PC-3 (cell line): ENCODE measurements at regions not wholly inside any gene's neighbourhood (a gene's known extent, or its start where the extent isn't known, plus 50 kb on each side); places are given as distances from the start of the nearest gene placed in this dataset.

Source experiments
- ATAC-seq: fragments of 200-7000 bp; cut with Tn5 transposase; 2 replicates; pipeline ENCODE4 v1.9.1; 2020; ENCODE audit warnings: mild to moderate bottlenecking, moderate library complexity
- BruUV-seq: library from RNA; stranded (reverse); fragments of 400-500 nt; replicated peaks from 2 replicates; lab custom pipeline; 2021; lab: Mats Ljungman, UMichigan
- CTCF ChIA-PET: fragments of 300-600 bp; sonication (Branson Sonifier 250); formaldehyde crosslinking; loops from one replicate; lab custom pipeline; 2022; ENCODE audit warnings: antibody characterized with exemption; lab: Charles Lee
- POLR2A ChIA-PET: fragments of 300-600 bp; sonication (Branson Sonifier 250); formaldehyde crosslinking; loops from one replicate; lab custom pipeline; 2022; ENCODE audit warnings: antibody characterized with exemption; ENCODE audit not compliant: unreplicated experiment; lab: Charles Lee
- DNase-seq: peaks from one replicate; pipeline ENCODE4 v3.0.0-alpha.2; 2015
- H2AFZ ChIP-seq: fragments of 300-600 bp; sonication (generic); 2 replicates; pipeline ENCODE4 v1.6.0; 2016; ENCODE audit warnings: antibody characterized with exemption, low read length
- H3F3A ChIP-seq: fragments of 300-600 bp; sonication (generic); one replicate; pipeline ENCODE4 v1.6.0; 2017; ENCODE audit warnings: antibody characterized with exemption, low read length, control low read depth, mild to moderate bottlenecking; ENCODE audit not compliant: unreplicated experiment
- H3K27ac ChIP-seq: fragments of 300-600 bp; sonication (generic); 2 replicates; pipeline ENCODE4 v1.5.1; 2016; ENCODE audit warnings: mild to moderate bottlenecking, low read length
- H3K27me3 ChIP-seq: fragments of 300-600 bp; sonication (generic); 2 replicates; pipeline ENCODE4 v1.6.1; 2016; ENCODE audit warnings: low read length, mixed read lengths
- H3K36me3 ChIP-seq: fragments of 300-600 bp; sonication (generic); 2 replicates; pipeline ENCODE4 v1.6.1; 2016; ENCODE audit warnings: low read depth, mixed run types, low read length, mixed read lengths
- H3K4me1 ChIP-seq: fragments of 300-600 bp; sonication (generic); 2 replicates; pipeline ENCODE4 v1.5.1; 2016; ENCODE audit warnings: low read length; ENCODE audit not compliant: insufficient read depth
- H3K4me2 ChIP-seq: fragments of 300-600 bp; sonication (generic); 2 replicates; pipeline ENCODE4 v1.6.0; 2016; ENCODE audit warnings: low read length
- H3K4me3 ChIP-seq: fragments of 300-600 bp; sonication (generic); 2 replicates; pipeline ENCODE4 v1.5.1; 2016; ENCODE audit warnings: mild to moderate bottlenecking, low read length, mixed read lengths
- H3K79me2 ChIP-seq: fragments of 300-600 bp; sonication (generic); 2 replicates; pipeline ENCODE4 v1.6.1; 2017; ENCODE audit warnings: low read length, mixed read lengths
- H3K9ac ChIP-seq: fragments of 300-600 bp; sonication (generic); 2 replicates; pipeline ENCODE4 v1.6.0; 2016; ENCODE audit warnings: mild to moderate bottlenecking, low read length
- H3K9me2 ChIP-seq: fragments of 300-600 bp; sonication (generic); replicated peaks from 2 replicates; pipeline ENCODE4 v1.6.1; 2016; ENCODE audit warnings: mixed run types, low read length, mixed read lengths
- H3K9me3 ChIP-seq: fragments of 300-600 bp; sonication (generic); 2 replicates; pipeline ENCODE4 v1.6.1; 2016; ENCODE audit warnings: low read length, mixed read lengths
- H4K20me1 ChIP-seq: fragments of 300-600 bp; sonication (generic); 2 replicates; pipeline ENCODE4 v1.6.1; 2016; ENCODE audit warnings: low read length, mixed read lengths
- EZH2 ChIP-seq: fragments of 300-600 bp; sonication (generic); IDR thresholded peaks from one replicate; pipeline ENCODE4 v1.6.1; 2017; ENCODE audit warnings: antibody characterized with exemption, mild to moderate bottlenecking, low read length; ENCODE audit not compliant: unreplicated experiment
- EZH2phosphoT487 ChIP-seq: fragments of 300-600 bp; sonication (generic); IDR thresholded peaks from 2 replicates; pipeline ENCODE4 v1.6.1; 2018; ENCODE audit warnings: mild to moderate bottlenecking, antibody characterized with exemption, low read length, borderline replicate concordance
- intact Hi-C: fragments of 100-400 bp; cut with micrococcal nuclease; formaldehyde crosslinking; loops from 2 replicates; pipeline ENCODE4 v1.9.0; 2023
- TF ChIP-seq, protein P1 (sequence below): fragments of 300-600 bp; sonication (generic); conservative IDR thresholded peaks from 2 replicates; pipeline ENCODE4 v1.5.1; 2017; ENCODE audit warnings: antibody characterized with exemption, low read depth, mild to moderate bottlenecking, low read length

DNA sequence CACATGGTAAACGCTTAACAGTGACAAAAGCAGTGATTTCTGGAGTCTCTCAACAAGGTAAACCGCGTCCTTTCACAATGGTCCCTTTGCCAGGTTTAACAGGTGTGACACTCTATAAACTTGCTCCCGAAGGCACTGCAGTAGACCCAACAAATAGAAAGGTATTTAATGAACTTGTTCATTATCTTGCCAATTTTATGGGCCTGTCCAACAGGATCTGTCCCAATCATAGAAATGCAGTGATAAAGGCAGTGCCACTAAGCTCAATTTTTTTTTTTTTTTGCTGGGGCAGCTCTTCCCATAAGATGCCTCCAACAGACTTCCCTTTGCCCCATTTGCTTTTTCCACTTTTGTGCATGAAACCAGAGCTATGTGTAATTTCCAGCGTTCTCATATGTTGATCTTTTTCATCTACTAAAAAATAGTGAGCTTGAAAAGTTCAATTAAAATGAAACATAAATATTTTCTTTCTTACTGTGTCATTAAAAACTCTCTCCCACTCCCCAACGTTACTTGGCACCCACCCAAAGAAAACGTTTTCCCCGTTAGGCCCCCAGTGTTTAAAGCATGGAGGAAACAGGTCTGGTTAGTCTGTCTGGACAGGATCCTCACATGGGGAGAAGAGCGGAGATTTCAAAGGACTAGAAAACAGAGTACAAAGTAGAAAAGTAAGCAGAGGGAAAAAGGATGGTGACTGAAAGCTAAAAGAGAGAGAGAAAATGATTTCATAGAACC lies 80.9 kb upstream of the SPATA31D4 start:
- no peaks in the 10 kb centered on the region for H4K20me1 ChIP-seq
- BruUV-seq = no TSS peak
- no peaks in the 10 kb centered on the region for H3K79me2 ChIP-seq
- no peak overlapping the region for H3K4me2 ChIP-seq
- H3K27ac ChIP-seq = no peak overlapping the region
- H3K9ac ChIP-seq = no peak overlapping the region
- H3K9me2 ChIP-seq = no peaks in the 10 kb centered on the region
- TF ChIP-seq EZH2phosphoT487 (no peak), EZH2 (no peak)
- POLR2A ChIA-PET = no interaction called here
- CTCF ChIA-PET = interaction anchor here (0.6 kb wide), 1 partner anchor 294 kb away, joined by 3 read pairs; no protein-coding TSS in a partner anchor
- H3K9me3 ChIP-seq = no peaks in the 10 kb centered on the region
- no peaks in the 10 kb centered on the region for H3K27me3 ChIP-seq
- ATAC-seq = no peak
- no peaks in the 10 kb centered on the region for H3K36me3 ChIP-seq
- intact Hi-C loops = loop anchor here (5.0 kb wide), 1 partner anchor 130 kb away; no protein-coding TSS in a partner anchor
- no peak for DNase-seq
- H3K4me3 ChIP-seq = no peak overlapping the region
- H2AFZ ChIP-seq = no peak overlapping the region
- H3F3A ChIP-seq = no peaks in the 10 kb centered on the region
- H3K4me1 ChIP-seq = peaks cover 28% of the 10 kb centered on the region

DNA sequence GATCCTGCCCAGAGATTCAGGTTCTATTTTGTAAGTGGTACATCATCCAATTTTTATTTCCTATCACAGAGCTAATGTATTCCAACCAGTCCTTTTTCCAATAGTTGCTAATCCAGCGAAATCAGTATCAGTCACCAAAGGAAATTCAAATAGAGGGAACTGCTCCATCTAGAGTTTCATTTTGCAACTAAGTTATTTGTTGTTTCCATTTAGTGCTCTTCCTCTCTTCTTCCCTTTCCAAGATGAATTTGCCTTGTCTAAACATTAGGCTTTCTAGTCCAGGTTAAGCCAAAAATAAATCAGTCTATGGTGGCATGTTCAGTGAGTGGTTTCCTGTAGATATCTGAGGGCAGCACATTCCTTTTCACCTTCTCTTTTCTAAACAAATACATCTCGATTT lies 79.8 kb upstream of the SPATA31D4 start:
- H3K9me3 ChIP-seq = no peaks in the 10 kb centered on the region
- ATAC-seq = peak; percentile 31
- H3K4me1 ChIP-seq = peaks cover 23% of the 10 kb centered on the region
- H2AFZ ChIP-seq = no peak overlapping the region
- TF ChIP-seq EZH2phosphoT487 (no peak), EZH2 (no peak)
- TF ChIP-seq, protein P1, sequence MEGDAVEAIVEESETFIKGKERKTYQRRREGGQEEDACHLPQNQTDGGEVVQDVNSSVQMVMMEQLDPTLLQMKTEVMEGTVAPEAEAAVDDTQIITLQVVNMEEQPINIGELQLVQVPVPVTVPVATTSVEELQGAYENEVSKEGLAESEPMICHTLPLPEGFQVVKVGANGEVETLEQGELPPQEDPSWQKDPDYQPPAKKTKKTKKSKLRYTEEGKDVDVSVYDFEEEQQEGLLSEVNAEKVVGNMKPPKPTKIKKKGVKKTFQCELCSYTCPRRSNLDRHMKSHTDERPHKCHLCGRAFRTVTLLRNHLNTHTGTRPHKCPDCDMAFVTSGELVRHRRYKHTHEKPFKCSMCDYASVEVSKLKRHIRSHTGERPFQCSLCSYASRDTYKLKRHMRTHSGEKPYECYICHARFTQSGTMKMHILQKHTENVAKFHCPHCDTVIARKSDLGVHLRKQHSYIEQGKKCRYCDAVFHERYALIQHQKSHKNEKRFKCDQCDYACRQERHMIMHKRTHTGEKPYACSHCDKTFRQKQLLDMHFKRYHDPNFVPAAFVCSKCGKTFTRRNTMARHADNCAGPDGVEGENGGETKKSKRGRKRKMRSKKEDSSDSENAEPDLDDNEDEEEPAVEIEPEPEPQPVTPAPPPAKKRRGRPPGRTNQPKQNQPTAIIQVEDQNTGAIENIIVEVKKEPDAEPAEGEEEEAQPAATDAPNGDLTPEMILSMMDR = peak; percentile 59
- H3K9me2 ChIP-seq = no peaks in the 10 kb centered on the region
- no peaks in the 10 kb centered on the region for H3K79me2 ChIP-seq
- H3F3A ChIP-seq = no peaks in the 10 kb centered on the region
- no peak overlapping the region for H3K4me3 ChIP-seq
- H3K27ac ChIP-seq = 0 out of 2 replicates have a peak overlapping the region, but pooled peaks have one; percentile 9
- POLR2A ChIA-PET = no interaction called here
- no peaks in the 10 kb centered on the region for H3K36me3 ChIP-seq
- no peak overlapping the region for H3K9ac ChIP-seq
- no peaks in the 10 kb centered on the region for H4K20me1 ChIP-seq
- intact Hi-C loops = loop anchor here (2.0 to 5.0 kb wide), 2 partner anchors 131 to 162 kb away; no protein-coding TSS in a partner anchor
- BruUV-seq = no TSS peak
- CTCF ChIA-PET = no interaction called here
- peak overlapping the region; percentile 31; the same call in 1 of the 2 replicates for H3K4me2 ChIP-seq
- no peaks in the 10 kb centered on the region for H3K27me3 ChIP-seq
- DNase-seq = peak; percentile 44

DNA sequence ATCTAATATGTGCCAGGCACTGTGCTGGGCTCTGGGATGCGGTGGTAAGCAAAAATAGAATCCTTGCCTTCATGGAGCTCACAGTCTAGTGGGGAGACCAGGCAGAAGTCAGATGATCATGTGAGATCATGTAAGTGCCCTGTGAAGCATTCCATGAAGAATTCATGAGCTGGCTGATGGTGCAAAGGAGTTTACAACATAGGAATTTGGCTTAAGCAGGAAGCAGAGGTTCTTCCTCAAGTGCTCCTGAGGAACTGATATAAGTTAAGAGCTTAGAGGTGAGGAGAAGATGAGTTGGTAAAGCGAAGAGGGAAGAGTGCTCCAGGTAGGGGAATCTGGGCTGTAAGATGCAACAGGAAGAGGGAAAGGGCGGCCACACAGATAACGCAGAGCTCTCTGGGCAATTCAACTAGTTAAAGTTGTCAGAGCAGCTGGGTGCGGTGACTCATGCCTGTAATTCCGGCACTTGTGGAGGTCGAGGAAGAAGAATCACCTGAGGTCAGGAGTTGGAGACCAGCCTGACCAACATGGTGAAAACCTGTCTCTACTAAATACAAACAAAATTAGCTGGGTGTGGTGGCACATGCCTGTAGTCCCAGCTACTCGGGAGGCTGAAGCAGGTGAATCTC lies 78.5 kb upstream of the SPATA31D4 start:
- no TSS peak for BruUV-seq
- POLR2A ChIA-PET = no interaction called here
- Histone ChIP-seq H3K4me1 (peaks cover 18% of the 10 kb centered on the region; the same call in 1 of the 2 replicates), H3K36me3 (no peaks in the 10 kb centered on the region), H3F3A (no peaks in the 10 kb centered on the region), H3K27ac (no peak overlapping the region), H2AFZ (no peak overlapping the region), H3K9ac (no peak overlapping the region), H3K9me2 (no peaks in the 10 kb centered on the region), H3K79me2 (no peaks in the 10 kb centered on the region), H3K9me3 (no peaks in the 10 kb centered on the region), H3K4me3 (no peak overlapping the region), H4K20me1 (no peaks in the 10 kb centered on the region), H3K4me2 (peak overlapping the region; percentile 28; the same call in 1 of the 2 replicates), H3K27me3 (no peaks in the 10 kb centered on the region)
- DNase-seq (peak; percentile 71), ATAC-seq (peak; percentile 56; the same call in 1 of the 2 replicates)
- intact Hi-C loops = loop anchor here (2.0 to 5.0 kb wide), 2 partner anchors 132 to 163 kb away; no protein-coding TSS in a partner anchor
- no peak for TF ChIP-seq EZH2phosphoT487
- TF ChIP-seq, protein P1 = no peak
- TF ChIP-seq EZH2 = no peak
- CTCF ChIA-PET = interaction anchor here (0.6 kb wide), 1 partner anchor 154 kb away, joined by 4 read pairs; no protein-coding TSS in a partner anchor
